ENCODE measurements at regions not wholly inside any gene's neighbourhood (a gene's known extent, or its start where the extent isn't known, plus 50 kb on each side); places are given as distances from the start of the nearest gene placed in this dataset.

- DNase-seq, result no peak
These were observed 174.9 kb downstream of the ETS2 start for GRCh38 chr21:38980416-38981313.

GRCh38 chr21:38979271-38980121 is 173.8 kb downstream of the ETS2 start:
- peak; percentile 79 for DNase-seq

GRCh38 chr21:38976900-38977299 is 171.2 kb downstream of the ETS2 start:
- no peak for DNase-seq

DNA sequence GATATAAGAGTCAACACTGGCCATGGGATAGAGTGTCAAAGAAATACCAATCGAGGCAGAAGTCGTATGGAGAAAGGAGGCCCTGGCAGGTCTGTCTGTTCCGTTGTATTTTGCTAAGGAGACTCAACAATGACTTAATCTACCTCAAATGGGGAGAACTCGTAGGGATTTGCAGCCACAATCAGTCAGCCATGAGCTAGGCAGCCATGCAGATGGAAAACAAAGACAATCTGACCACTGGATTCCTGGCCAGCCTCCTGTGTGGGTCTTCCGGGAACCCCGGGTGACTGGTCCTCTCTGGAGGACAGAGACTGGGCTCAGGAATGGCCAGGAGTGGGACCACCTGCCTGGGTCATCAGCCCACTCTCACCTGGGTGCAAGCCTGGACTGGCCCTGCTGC is 167.8 kb downstream of the ETS2 start:
- DNase-seq, result no peak

GRCh38 chr21:38972078-38972477 is 166.3 kb downstream of the ETS2 start:
- no peak for DNase-seq

DNA sequence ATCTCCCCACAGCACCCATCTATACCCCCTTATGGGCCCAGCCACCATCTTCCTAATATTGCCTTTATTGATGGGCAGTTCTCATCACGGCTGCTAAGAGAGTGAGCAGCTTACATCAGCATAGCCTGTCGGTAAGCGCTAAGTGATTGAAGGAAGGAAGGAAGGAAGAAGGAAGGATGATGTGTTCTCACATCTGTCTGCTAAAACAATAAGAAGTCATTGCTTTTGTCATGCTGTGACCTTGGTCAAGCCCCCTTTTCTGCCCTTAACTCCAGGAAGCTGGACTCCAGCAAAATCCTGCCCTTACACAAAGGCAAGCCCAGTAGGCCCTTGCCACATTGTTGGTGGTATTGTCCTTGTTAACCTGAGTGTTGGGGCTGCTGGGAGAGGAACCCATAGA is 165.0 kb downstream of the ETS2 start:
- DNase-seq, result no peak

GRCh38 chr21:38968887-38969543 is 163.3 kb downstream of the ETS2 start:
- no peak for DNase-seq

DNA sequence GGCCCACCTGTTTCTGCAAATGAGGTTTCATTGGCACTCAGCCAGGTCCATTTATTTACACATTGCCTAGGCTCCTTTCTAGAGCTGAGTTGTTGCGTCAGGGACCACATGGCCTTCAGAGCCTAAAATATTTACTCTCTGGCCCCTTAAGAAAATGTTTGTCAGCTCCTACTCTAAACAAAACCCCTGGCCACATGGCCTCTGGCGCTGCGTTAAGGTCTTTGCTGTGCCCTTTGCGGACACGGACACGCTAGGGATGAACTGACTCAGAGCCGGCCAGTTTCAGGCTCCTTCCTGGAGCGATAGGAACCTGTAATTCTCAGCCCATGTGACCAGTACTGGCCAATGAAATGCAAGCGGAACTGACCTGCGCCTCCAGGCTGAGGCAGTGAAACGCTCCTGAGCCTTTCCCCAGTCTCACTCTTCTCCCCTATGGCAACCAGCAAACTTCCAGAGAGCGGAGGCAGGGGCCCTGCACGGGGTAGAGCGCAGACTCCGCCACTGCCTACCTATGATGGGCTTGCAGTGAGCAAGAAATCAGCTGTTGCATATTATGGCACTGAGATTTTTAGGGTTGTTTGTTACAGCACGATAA is 160.3 kb downstream of the ETS2 start:
- no peak for DNase-seq

DNA sequence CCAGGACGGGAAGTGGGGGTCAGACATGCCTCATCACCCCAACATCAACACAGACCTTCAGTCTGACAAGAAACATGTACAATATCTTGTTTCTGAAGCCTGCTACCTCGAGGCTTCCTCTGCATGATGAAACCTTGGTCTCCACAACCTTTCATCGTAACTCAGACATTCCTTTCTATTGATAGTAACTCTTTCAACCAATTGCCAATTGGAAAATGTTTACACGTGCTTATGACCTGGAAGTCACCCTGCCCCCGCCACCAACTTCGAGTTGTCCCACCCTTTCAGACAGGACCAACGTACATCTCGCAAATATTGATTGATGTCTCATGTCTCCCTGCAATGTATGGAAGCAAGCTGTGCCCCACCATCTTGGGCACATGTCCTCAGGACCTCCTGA is 159.5 kb downstream of the ETS2 start:
- DNase-seq, result no peak

DNA sequence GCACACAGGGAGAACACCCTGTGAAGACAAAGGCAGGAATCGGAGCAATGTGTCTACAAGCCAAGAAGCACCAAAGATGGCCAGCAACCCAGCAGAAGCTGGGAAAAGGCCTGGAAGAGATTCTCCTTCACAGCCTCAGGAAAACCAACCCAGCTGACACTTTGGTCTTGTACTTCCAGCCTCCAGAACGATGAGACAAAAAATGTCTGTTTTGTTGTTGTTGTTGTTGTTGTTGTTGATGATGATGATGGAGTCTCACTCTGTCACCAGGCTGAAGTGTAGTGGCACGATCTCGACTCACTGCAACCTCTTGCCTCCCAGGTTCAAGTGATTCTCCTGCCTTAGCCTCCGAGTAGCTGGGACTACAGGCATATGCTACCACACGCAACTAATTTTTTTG is 157.3 kb downstream of the ETS2 start:
- no peak for DNase-seq

DNA sequence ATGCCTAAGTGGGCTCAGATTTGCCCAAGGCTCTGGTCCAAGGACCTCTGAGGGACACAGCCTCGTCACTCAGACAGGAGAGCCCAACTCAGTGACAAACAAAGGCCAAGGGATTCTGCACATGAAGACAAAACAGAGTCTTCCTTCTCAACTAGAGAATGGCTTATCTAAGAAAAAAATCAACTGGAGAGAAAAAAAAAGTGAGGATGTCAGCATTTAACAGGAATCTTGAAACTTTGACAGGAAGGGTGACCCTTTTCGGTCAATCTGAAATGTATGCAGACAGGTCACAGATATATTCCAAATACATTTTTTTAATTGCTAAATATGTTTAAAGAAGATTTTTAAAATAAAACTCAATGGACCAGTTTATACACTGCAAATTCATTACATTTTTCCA is 154.5 kb downstream of the ETS2 start:
- no peak for DNase-seq

- peak; percentile 42 for DNase-seq
These were observed 153.9 kb downstream of the ETS2 start for GRCh38 chr21:38959692-38960061.

- DNase-seq, result peak; percentile 93
These were observed 153.4 kb downstream of the ETS2 start for GRCh38 chr21:38958940-38959691.

DNA sequence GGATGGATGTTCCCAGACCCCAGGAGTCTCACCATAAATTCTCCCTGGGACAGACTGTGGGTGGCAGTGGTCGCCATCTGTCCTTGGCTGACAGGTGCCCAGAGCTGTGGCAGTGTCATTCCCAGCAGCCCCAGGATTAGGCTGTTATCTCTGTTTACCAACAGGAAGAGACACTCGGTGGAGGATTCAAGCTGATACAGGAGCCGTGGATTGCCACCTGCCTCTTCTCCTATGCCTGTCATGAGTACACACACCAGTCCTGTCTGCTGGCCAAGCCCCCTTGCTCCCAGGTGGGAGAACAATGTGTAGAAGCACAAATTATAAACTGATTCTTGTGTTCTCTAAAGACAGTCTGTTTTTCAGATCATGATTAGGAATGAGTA is 152.6 kb downstream of the ETS2 start:
- DNase-seq, result no peak

GRCh38 chr21:38957575-38958322 is 152.0 kb downstream of the ETS2 start:
- no peak for DNase-seq

DNA sequence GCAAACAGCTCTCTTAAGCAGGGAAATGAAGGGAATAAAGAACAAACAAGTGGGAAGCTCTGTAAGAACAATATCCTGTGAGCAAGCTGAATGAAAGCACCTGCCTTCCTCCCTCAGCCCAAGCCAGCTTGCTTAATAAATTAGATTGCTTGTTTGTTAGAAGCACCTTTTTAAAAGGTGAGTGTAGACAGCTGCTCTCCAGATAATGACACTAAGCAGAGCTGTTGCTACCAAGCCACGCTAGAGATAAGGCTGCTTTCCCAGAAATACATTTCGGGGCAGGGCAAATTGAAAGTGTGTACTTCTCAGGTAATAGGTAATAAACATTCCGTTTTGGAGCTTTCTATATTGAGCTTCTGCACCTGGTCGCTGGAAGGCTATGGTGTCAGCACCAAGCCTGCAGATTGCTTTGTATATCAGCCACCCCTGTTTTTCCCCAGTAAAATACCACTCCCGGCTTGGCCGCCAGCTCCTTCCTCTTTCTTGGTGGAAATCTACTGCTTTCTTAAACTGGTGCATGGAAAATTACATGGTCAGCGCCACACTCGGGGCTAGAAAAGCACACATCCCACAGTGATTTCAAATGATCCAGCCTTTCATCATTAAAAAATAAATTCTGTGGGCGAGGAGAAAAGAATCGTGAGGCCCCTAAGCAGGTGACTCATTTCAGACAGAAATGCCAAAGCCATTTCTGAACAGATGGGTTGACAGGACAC is 151.3 kb downstream of the ETS2 start:
- DNase-seq, result peak; percentile 83

DNA sequence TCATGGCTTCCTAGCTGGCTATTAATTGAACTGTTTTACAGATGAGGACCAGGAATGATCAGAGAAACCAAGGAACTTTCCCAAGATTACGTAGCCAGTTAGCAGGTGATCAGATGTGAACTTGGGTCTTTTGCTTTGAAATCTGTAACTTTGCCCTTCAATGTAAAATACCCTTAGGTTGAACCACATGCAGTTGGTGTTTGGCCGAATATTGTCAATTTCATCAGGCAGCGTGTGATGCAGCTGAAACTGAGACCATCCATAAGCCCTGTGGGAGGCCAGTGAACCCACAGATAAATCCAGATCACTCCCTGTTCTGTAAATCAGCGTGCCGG is 150.8 kb downstream of the ETS2 start:
- DNase-seq, result no peak

- DNase-seq, result peak; percentile 19
These were observed 150.3 kb downstream of the ETS2 start for GRCh38 chr21:38956007-38956406.

GRCh38 chr21:38955495-38955894 is 149.8 kb downstream of the ETS2 start:
- DNase-seq, result peak; percentile 61

- no peak for DNase-seq
These were observed 148.9 kb downstream of the ETS2 start for GRCh38 chr21:38954588-38955004.

- no peak for DNase-seq
These were observed 147.8 kb downstream of the ETS2 start for GRCh38 chr21:38953516-38953915.
